ENCODE measurements at regions not wholly inside any gene's neighbourhood (a gene's known extent, or its start where the extent isn't known, plus 50 kb on each side); places are given as distances from the start of the nearest gene placed in this dataset.
A peak's percentile ranks its signal among the peaks of the same experiment; 100 is the strongest.

DNA sequence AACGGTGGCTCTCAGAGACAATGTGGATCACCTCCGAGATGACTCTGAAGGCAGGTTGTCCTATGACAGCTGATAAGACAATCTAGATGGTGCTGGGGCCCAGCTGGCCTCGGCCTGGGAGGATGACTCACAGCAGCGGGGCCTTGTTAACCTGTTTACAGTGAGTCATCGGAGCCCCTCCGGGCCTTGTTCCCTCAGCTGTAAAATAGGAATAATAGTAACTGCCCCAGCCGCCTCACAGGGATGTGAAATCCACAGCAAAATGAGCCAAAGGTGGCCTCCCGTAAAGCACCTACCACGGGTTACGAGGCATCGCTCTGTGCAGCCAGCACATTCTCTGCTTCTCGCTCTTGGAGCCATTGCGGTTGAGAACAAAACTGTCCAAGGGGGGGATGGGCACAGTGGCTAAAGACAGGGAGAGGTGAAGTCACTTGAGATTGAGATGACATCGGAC lies 88.6 kb upstream of the RASGRF1 start (continued):
- TF ChIP-seq TBP (optimal IDR thresholded peaks at IDR 0.05; ENCODE audit: low read depth, low read length) (no peak), STAG1 (CRISPR knock-in tag; IDR thresholded peaks at IDR 0.05; ENCODE audit: borderline replicate concordance) (no peak), ZNF274 (IDR thresholded peaks at IDR 0.05; ENCODE audit: borderline replicate concordance, low read depth, low read length) (no peak), TAF9B (IDR thresholded peaks at IDR 0.05; ENCODE audit: partially characterized antibody) (peak; percentile 98), KLF13 (tag; IDR thresholded peaks at IDR 0.05; ENCODE audit: borderline replicate concordance, low read depth) (no peak), ETV6 (IDR thresholded peaks at IDR 0.05; ENCODE audit: borderline replicate concordance in 1 of 2, low read depth in 2 of 2, low read length in 1 of 2) (no peak), ETV6 (CRISPR knock-in tag; IDR thresholded peaks at IDR 0.05; ENCODE audit: borderline replicate concordance) (no peak), ZBTB7A (IDR thresholded peaks at IDR 0.05; ENCODE audit: borderline replicate concordance, control insufficient read depth, low read depth, low read length) (peak; percentile 84; the same call in 1 of the 2 replicates), SRSF7 (optimal IDR thresholded peaks at IDR 0.05; ENCODE audit: low read depth, low read length) (no peak), PML (IDR thresholded peaks at IDR 0.05; ENCODE audit: low read length) (no peak), SMARCA5 (IDR thresholded peaks at IDR 0.05) (no peak), BMI1 (IDR thresholded peaks at IDR 0.05; ENCODE audit: low read length) (no peak), KAT7 (CRISPR knock-in tag; IDR thresholded peaks at IDR 0.05; ENCODE audit: borderline replicate concordance) (no peak)
- TF ChIP-seq, protein P1, sequence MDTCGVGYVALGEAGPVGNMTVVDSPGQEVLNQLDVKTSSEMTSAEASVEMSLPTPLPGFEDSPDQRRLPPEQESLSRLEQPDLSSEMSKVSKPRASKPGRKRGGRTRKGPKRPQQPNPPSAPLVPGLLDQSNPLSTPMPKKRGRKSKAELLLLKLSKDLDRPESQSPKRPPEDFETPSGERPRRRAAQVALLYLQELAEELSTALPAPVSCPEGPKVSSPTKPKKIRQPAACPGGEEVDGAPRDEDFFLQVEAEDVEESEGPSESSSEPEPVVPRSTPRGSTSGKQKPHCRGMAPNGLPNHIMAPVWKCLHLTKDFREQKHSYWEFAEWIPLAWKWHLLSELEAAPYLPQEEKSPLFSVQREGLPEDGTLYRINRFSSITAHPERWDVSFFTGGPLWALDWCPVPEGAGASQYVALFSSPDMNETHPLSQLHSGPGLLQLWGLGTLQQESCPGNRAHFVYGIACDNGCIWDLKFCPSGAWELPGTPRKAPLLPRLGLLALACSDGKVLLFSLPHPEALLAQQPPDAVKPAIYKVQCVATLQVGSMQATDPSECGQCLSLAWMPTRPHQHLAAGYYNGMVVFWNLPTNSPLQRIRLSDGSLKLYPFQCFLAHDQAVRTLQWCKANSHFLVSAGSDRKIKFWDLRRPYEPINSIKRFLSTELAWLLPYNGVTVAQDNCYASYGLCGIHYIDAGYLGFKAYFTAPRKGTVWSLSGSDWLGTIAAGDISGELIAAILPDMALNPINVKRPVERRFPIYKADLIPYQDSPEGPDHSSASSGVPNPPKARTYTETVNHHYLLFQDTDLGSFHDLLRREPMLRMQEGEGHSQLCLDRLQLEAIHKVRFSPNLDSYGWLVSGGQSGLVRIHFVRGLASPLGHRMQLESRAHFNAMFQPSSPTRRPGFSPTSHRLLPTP (IDR thresholded peaks at IDR 0.05; ENCODE audit: borderline replicate concordance, extremely low read depth, insufficient read length), result no peak
- TF ChIP-seq, protein P2, sequence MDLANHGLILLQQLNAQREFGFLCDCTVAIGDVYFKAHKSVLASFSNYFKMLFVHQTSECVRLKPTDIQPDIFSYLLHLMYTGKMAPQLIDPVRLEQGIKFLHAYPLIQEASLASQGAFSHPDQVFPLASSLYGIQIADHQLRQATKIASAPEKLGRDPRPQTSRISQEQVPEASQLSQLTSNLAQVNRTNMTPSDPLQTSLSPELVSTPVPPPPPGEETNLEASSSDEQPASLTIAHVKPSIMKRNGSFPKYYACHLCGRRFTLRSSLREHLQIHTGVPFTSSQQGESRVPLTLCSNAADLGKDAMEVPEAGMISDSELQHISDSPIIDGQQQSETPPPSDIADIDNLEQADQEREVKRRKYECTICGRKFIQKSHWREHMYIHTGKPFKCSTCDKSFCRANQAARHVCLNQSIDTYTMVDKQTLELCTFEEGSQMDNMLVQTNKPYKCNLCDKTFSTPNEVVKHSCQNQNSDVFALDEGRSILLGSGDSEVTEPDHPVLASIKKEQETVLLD (IDR thresholded peaks at IDR 0.05), result no peak
